ENCODE measurements at regions not wholly inside any gene's neighbourhood (a gene's known extent, or its start where the extent isn't known, plus 50 kb on each side); places are given as distances from the start of the nearest gene placed in this dataset.

DNA sequence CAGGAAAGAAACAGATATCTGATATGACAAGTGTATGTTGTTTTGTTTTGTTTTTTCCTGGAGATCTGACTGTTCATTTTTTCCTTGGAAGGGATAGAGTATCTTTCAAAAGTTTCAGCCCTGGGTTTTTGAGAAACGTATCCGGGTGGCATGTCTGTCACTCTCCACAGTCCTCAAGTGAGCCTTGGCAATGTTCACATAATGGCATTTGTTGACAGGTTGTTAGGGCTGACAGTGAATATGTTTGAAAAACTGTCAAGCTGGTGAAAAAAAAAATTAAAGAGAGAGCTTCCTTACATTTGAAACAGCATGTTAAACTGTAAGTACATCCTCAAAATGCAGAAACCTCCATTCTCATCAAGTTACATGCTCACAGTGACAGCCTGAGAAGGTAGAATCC is 113.0 kb upstream of the DYNLRB2 start:
- in situ Hi-C loops (cut with HindIII; ENCODE audit: low sequenced_read_pairs): no loop called here

DNA sequence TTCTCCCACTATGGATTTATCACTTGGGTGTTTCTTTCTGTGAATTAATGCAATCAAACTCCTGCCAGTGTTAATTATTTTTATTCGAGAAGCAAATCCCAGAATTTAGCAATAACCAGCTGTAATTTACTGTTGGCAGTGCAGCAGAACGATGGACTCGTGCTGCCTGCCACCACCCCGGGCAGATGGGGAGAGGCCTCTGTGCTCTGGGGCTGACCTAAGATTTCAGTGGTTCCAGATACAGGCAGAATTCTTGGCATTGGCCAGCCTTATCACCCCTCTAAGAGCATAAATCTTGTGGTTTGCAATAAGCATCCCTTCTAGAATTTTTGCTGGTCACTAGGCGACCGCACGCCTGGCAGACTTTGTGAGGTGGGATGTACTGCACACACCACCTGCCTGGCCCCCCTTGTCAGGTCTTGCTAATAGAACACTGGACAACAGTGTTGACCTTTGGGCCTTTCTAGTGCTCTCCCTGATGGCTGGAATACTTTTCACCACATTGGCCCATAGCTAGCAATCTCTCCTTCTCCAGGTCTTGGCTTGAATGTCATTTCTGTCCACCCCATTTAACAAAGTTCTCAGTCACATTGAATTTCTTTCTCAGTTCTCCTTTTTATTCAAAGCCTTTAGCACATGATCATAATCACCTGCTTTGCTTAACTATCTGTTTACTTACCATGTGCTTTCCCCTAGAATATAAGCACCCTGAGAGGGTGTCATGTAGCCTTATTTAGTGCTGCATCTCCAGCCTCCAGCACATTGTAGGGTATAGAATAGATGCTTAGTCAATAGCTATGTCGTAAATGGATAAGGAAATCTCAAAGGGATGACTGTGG is 122.1 kb upstream of the DYNLRB2 start:
- in situ Hi-C loops (cut with HindIII; ENCODE audit: low sequenced_read_pairs): no loop called here

DNA sequence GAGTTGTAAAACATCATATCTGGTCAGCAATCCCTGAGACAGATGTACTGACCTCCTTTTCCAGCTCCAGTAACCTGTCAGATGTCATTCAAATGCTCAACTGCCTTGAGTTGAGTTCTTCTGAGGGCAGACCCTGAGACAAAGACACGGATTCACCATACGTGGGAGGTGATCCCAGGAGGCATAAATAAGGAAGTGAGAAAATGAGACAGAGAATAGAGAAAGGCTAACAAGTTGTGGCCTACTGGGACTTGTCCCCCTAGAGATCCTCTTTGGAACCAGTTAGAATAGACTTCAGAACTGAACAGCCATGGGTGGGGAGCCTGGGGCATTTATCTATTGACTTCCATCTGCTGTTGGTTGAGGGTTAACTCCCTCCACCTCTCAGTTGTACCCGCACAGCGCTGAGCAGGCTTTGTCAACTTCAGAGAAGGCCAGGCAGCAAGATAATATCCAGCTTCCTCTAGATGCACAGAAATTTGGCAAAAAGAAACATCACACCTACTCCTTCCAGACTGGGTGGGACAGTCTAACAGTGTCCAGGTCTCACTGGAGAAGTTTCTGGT is 123.0 kb upstream of the DYNLRB2 start:
- in situ Hi-C loops (cut with HindIII; ENCODE audit: low sequenced_read_pairs): no loop called here

DNA sequence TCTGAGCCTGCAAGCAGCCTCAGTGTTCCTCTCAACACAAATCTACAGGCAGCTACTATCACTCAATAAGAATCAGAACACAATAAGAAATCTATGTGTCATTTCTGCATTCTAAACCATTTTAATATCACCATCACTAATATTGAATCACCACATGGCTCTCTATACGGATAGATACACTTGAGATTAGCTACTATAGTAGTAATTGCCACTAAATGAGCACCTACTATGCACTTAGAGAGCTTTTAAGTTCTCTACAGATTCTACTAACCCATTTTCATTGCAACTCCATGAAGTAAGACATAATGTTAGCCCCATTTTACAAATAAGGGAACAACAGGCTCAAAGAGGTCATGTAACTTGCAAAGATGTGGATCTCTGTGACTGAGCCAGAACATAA is 132.8 kb upstream of the DYNLRB2 start:
- in situ Hi-C loops (cut with HindIII; ENCODE audit: low sequenced_read_pairs): no loop called here

GRCh38 chr16:80407265-80407987 is 133.4 kb upstream of the DYNLRB2 start:
- in situ Hi-C loops (cut with HindIII; ENCODE audit: low sequenced_read_pairs): no loop called here

- in situ Hi-C loops (cut with HindIII; ENCODE audit: low sequenced_read_pairs): no loop called here
Observed at GRCh38 chr16:80404847-80405246, 135.9 kb upstream of the DYNLRB2 start.

DNA sequence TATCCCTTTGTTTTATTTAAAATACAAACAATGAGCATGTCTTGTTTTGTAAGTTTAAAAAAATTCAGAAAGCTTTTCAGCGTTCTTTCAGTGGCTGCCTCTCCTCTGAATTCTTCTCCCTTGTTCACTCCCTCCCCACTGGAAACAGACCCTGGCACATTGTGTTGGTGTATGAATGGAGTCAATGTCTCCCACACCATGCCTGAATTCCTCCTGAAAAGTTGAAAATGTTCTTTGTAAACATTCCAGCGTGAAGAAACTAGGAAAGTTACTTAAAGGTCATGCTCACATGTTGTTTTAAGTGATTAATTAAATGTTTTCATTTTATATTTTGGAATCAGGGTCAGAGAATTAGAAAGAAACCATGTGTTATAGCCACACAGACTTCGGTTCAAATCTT is 136.9 kb upstream of the DYNLRB2 start:
- in situ Hi-C loops (cut with HindIII; ENCODE audit: low sequenced_read_pairs): no loop called here

DNA sequence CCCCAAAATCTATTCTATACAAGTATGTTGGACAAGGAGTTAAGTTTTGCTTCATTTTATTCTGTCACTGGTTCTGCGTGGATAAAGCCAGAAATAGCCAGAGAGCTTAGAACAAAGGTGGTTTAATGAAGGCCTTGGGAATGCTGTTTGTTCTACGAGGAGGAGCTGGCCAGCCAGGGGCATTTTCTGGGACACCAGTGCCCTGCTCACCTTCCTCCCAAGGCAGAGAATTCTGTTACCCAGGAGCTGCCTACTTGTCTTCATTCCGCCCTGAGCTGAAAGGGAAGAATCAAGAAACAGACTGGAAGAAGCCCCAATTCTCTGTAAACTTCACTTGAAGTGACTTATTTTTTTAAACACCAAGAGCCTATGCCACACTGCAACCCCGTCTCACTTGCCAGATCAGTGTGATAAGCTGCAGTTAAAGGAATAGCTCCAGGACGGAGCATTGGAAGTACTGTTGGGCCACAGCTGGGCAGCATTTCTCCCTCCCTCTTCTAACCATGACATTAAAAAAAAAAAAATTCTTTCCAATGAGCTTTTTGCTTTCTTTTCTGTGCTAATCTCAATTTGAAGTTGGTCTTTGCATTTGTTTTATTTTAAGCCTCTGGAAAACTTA is 149.8 kb upstream of the DYNLRB2 start:
- in situ Hi-C loops (cut with HindIII; ENCODE audit: low sequenced_read_pairs): no loop called here

GRCh38 chr16:80390046-80390445 is 150.7 kb upstream of the DYNLRB2 start:
- in situ Hi-C loops (cut with HindIII; ENCODE audit: low sequenced_read_pairs): no loop called here

- in situ Hi-C loops (cut with HindIII; ENCODE audit: low sequenced_read_pairs): no loop called here
Observed at GRCh38 chr16:80389338-80389737, 151.5 kb upstream of the DYNLRB2 start.

- in situ Hi-C loops (cut with HindIII; ENCODE audit: low sequenced_read_pairs): no loop called here
Observed at GRCh38 chr16:80387318-80387921, 153.4 kb upstream of the DYNLRB2 start.

DNA sequence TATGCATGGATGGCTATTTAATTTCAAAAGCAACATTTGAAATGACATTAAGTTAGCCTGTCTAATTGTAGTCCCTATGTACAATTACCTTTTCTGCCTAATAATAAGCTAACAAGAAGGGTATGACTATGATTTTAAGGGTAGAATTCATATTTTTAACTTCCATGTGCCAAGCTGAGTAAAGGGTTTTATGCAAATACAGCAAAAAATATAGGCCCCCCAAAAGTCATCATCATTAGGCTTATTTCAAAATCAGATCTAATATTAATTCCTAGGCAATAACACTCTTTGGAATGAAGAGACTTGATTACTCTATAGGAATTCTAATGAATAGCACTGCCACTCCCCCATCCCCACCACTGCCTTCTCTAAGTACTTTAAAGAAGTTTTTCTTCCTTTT is 155.9 kb upstream of the DYNLRB2 start:
- in situ Hi-C loops (cut with HindIII; ENCODE audit: low sequenced_read_pairs): no loop called here

GRCh38 chr16:80380514-80380913 is 160.3 kb upstream of the DYNLRB2 start:
- in situ Hi-C loops (cut with HindIII; ENCODE audit: low sequenced_read_pairs): no loop called here

- in situ Hi-C loops (cut with HindIII; ENCODE audit: low sequenced_read_pairs): no loop called here
Observed at GRCh38 chr16:80377096-80377956, 163.5 kb upstream of the DYNLRB2 start.

DNA sequence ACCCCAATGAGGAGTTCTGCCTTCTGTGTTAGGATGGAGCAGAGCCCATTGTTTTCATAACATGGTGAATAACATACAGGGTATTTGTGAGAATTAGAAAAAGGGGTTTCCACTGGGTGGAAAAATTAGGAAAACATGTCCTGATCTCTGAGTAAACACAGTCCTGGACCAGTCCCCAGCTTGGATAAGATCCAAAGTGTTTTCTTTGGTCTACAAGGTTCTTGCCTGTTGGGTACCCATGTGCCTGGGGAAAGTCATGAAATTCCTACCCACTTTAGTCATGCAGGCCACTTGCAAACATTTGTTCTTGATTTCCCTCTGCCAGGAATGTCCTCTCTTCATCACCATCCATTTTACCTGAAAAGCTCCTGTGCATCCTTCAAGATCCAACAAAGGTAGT is 164.8 kb upstream of the DYNLRB2 start:
- in situ Hi-C loops (cut with HindIII; ENCODE audit: low sequenced_read_pairs): no loop called here

- in situ Hi-C loops (cut with HindIII; ENCODE audit: low sequenced_read_pairs): no loop called here
Observed at GRCh38 chr16:80375513-80375912, 165.3 kb upstream of the DYNLRB2 start.

DNA sequence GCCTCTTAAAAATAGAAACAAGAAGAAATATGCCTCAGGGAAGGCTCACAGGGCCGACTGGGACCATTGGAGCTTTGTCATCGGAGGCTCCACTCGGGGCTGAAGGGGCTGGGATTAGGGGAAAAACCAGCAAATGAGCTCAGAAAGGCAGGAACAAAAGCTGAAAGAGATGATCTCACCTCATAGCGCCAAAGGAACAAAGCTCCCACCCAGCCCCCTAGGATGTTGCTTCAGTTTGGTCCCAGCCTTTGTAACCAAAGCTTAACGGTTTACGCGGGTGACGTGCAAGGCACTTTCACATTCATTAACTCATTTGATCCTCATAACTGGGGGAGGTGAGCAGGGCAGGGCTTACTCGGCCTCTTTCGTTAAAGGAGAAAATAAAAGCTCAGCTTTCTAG is 168.5 kb upstream of the DYNLRB2 start:
- in situ Hi-C loops (cut with HindIII; ENCODE audit: low sequenced_read_pairs): no loop called here

DNA sequence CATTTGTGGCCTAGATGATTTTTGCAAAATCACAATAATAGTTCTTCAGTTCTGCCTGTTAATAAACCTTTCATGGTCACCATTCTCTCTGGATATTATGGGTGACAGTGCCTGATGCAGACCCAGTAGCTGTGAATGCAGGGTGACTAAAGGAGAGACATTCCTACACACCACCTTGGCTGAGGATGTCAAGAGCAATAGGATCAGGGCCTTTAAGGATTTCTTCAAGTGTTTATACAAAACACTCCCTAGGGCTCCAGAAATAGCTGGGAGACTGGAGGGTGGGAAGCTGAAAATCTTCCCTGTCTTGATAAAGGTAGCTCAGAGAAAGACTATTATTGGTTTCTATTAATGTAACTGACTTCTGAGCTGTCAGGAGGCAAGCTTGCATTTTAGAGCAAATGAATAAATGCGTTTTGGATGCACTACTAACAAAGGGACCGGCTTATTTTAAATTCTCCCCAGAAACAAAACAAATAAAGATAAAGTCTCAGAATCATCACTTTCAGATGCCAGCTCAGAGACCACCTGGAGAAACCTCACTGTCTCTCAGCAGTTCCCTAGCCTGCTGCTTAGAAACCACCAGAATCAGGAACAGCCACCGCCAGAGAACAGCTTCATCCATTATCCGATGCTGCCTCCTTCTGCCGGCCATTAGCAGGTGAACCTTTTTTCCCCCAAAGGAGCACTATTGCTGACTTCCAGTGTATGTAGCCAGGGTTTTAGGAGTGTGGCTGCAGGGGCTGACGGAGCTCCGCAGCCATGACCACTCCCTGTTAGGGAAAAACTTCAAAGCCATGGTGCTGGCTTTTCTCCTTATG is 171.4 kb upstream of the DYNLRB2 start:
- in situ Hi-C loops (cut with HindIII; ENCODE audit: low sequenced_read_pairs): no loop called here

- in situ Hi-C loops (cut with HindIII; ENCODE audit: low sequenced_read_pairs): no loop called here
Observed at GRCh38 chr16:80367037-80367658, 173.6 kb upstream of the DYNLRB2 start.
